ENCODE measurements at regions not wholly inside any gene's neighbourhood (a gene's known extent, or its start where the extent isn't known, plus 50 kb on each side); places are given as distances from the start of the nearest gene placed in this dataset.

- intact Hi-C loops (cut with micrococcal nuclease; ENCODE audit: unreplicated experiment), result no loop called here
- Histone ChIP-seq H3K36me3 (ENCODE audit: control insufficient read depth, insufficient read depth, low read length) (no peaks in the 10 kb centered on the region), H3K9me3 (ENCODE audit: control insufficient read depth, insufficient read depth, low read depth, low read length) (no peaks in the 10 kb centered on the region), H3K4me1 (ENCODE audit: control insufficient read depth, insufficient read depth, low read length) (no peaks in the 10 kb centered on the region), H3K4me3 (ENCODE audit: low read depth in 2 of 2, low read length in 2 of 2) (no peak overlapping the region), H3K27ac (ENCODE audit: low read length) (no peak overlapping the region), H3K27me3 (ENCODE audit: control insufficient read depth, insufficient read depth, low read length) (no peaks in the 10 kb centered on the region)
- in situ Hi-C loops (cut with HindIII; ENCODE audit: low pct_unique_long_range_greater_than_20kb, low sequenced_read_pairs), result no loop called here
- no peak for ATAC-seq
- BruUV-seq (replicated peaks), result no TSS peak
- ChIA-PET CTCF (no interaction called here), POLR2A (no interaction called here)
- TF ChIP-seq CTCF (IDR thresholded peaks at IDR 0.05) (no peak), TCF7L2 (IDR thresholded peaks at IDR 0.05; ENCODE audit: low read depth, low read length) (no peak), POLR2AphosphoS5 (IDR thresholded peaks at IDR 0.05; ENCODE audit: low read depth, low read length) (no peak), REST (IDR thresholded peaks at IDR 0.05; ENCODE audit: insufficient read depth in 1 of 2, low read depth in 2 of 2, low read length in 1 of 2) (no peak), SIN3A (IDR thresholded peaks at IDR 0.05; ENCODE audit: borderline replicate concordance, insufficient read depth, low read depth, low read length) (no peak)
- no peak for DNase-seq (ENCODE audit: low read depth, low spot score)
Measured at GRCh38 chr2:145849466-145849865, 1329.5 kb upstream of the ZEB2 start.

GRCh38 chr2:145846982-145847381 is 1327.1 kb upstream of the ZEB2 start:
- intact Hi-C loops (cut with micrococcal nuclease; ENCODE audit: unreplicated experiment) (no loop called here), in situ Hi-C loops (cut with HindIII; ENCODE audit: low pct_unique_long_range_greater_than_20kb, low sequenced_read_pairs) (no loop called here)
- Histone ChIP-seq H3K4me1 (ENCODE audit: control insufficient read depth, insufficient read depth, low read length) (no peaks in the 10 kb centered on the region), H3K4me3 (ENCODE audit: low read depth in 2 of 2, low read length in 2 of 2) (no peak overlapping the region), H3K36me3 (ENCODE audit: control insufficient read depth, insufficient read depth, low read length) (no peaks in the 10 kb centered on the region), H3K9me3 (ENCODE audit: control insufficient read depth, insufficient read depth, low read depth, low read length) (no peaks in the 10 kb centered on the region), H3K27ac (ENCODE audit: low read length) (no peak overlapping the region), H3K27me3 (ENCODE audit: control insufficient read depth, insufficient read depth, low read length) (no peaks in the 10 kb centered on the region)
- BruUV-seq (replicated peaks), result no TSS peak
- ChIA-PET POLR2A (no interaction called here), CTCF (no interaction called here)
- DNase-seq (ENCODE audit: low read depth, low spot score) (no peak), ATAC-seq (no peak)
- no peak for TF ChIP-seq SIN3A (IDR thresholded peaks at IDR 0.05; ENCODE audit: borderline replicate concordance, insufficient read depth, low read depth, low read length)
- TF ChIP-seq TCF7L2 (IDR thresholded peaks at IDR 0.05; ENCODE audit: low read depth, low read length), result no peak
- TF ChIP-seq CTCF (IDR thresholded peaks at IDR 0.05), result no peak
- TF ChIP-seq REST (IDR thresholded peaks at IDR 0.05; ENCODE audit: insufficient read depth in 1 of 2, low read depth in 2 of 2, low read length in 1 of 2), result no peak
- TF ChIP-seq POLR2AphosphoS5 (IDR thresholded peaks at IDR 0.05; ENCODE audit: low read depth, low read length), result no peak
